HepG2 (cell line): ENCODE measurements at regions not wholly inside any gene's neighbourhood (a gene's known extent, or its start where the extent isn't known, plus 50 kb on each side); places are given as distances from the start of the nearest gene placed in this dataset.

Experiments
- CREB1 ChIP-seq, 2 experiments: fragments of 450-650 bp in 1 of 2; IDR thresholded peaks; 2 replicates each; pipeline ENCODE4 v1.6.1; 2016 to 2017; ENCODE audit warnings: control low read depth in 1 of 2, mild to moderate bottlenecking in 1 of 2, missing compliant biosample characterization in 1 of 2, missing genetic modification characterization in 1 of 2
- EZH2 ChIP-seq: conservative IDR thresholded peaks from 2 replicates; pipeline ENCODE4 v1.6.1; 2012; ENCODE audit warnings: mild to moderate bottlenecking, low read depth, low read length, moderate library complexity
- POLR2A ChIP-seq, 2 experiments: IDR thresholded peaks; 2 replicates each; pipeline ENCODE4 v1.6.1; 2011; ENCODE audit warnings: low read depth in 2 of 2, low read length in 2 of 2, mild to moderate bottlenecking in 1 of 2, moderate library complexity in 1 of 2; ENCODE audit not compliant: insufficient read depth in 1 of 2
- ZNF292 ChIP-seq: sonication (generic); formaldehyde crosslinking; IDR thresholded peaks from 2 replicates; pipeline ENCODE4 v1.8.1; 2022; ENCODE audit warnings: mild to moderate bottlenecking, low read depth, missing genetic modification reagents, borderline replicate concordance
- ZNF777 ChIP-seq: sonication (generic); formaldehyde crosslinking; IDR thresholded peaks from 2 replicates; pipeline ENCODE4 v1.4.0; 2020; ENCODE audit warnings: missing genetic modification reagents
- ZSCAN29 ChIP-seq: sonication (generic); formaldehyde crosslinking; conservative IDR thresholded peaks from 2 replicates; pipeline ENCODE4 v1.4.0; 2020; ENCODE audit warnings: mild to moderate bottlenecking, missing genetic modification reagents
- TF ChIP-seq, protein P1 (sequence below): sonication (generic); formaldehyde crosslinking; IDR thresholded peaks from 2 replicates; pipeline ENCODE4 v1.9.0; 2022; ENCODE audit warnings: low read depth, missing genetic modification reagents

- TF ChIP-seq EZH2 (no peak), ZNF292 (CRISPR knock-in tag) (no peak), CREB1 (IDR thresholded peaks at IDR 0.05) (no peak), CREB1 (CRISPR knock-in tag; IDR thresholded peaks at IDR 0.05) (no peak), ZSCAN29 (CRISPR knock-in tag) (no peak), ZNF777 (CRISPR knock-in tag) (no peak), POLR2A (IDR thresholded peaks at IDR 0.05; ENCODE audit: insufficient read depth in 1 of 2, low read depth in 2 of 2, low read length in 2 of 2) (no peak)
- TF ChIP-seq, protein P1, sequence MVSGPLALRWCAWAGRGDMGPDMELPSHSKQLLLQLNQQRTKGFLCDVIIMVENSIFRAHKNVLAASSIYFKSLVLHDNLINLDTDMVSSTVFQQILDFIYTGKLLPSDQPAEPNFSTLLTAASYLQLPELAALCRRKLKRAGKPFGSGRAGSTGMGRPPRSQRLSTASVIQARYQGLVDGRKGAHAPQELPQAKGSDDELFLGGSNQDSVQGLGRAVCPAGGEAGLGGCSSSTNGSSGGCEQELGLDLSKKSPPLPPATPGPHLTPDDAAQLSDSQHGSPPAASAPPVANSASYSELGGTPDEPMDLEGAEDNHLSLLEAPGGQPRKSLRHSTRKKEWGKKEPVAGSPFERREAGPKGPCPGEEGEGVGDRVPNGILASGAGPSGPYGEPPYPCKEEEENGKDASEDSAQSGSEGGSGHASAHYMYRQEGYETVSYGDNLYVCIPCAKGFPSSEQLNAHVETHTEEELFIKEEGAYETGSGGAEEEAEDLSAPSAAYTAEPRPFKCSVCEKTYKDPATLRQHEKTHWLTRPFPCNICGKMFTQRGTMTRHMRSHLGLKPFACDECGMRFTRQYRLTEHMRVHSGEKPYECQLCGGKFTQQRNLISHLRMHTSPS (CRISPR knock-in tag): no peak
Observed at GRCh38 chr7:132691201-132691600, 114.9 kb upstream of the PLXNA4 start.
